HG03064 (cell line): ENCODE measurements at regions not wholly inside any gene's neighbourhood (a gene's known extent, or its start where the extent isn't known, plus 50 kb on each side); places are given as distances from the start of the nearest gene placed in this dataset.

Experiments
- ATAC-seq: cut with Tn5 transposase; IDR thresholded peaks from one replicate; pipeline ENCODE4 v1.9.1; 2021; ENCODE audit warnings: low read depth; ENCODE audit not compliant: unreplicated experiment

DNA sequence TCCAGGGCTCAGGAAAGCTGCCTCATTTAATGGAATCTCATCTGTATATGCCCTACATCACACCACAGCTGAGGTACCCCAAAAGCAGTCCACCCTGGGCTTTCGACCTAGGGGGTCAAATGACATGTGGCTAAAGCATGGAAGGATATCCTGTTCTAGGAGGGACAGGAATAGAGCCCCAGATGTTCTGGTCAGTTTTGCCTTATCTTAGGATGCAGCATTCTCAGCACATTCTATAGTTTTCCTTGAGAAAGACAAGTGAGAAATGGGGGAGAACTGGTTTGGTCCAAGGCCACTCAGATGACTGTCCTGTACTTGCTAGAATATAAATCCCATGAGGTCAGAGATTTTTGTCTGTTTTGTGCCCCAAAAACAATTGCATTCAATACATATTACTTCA lies 688.0 kb upstream of the ZEB2 start:
- no peak for ATAC-seq

DNA sequence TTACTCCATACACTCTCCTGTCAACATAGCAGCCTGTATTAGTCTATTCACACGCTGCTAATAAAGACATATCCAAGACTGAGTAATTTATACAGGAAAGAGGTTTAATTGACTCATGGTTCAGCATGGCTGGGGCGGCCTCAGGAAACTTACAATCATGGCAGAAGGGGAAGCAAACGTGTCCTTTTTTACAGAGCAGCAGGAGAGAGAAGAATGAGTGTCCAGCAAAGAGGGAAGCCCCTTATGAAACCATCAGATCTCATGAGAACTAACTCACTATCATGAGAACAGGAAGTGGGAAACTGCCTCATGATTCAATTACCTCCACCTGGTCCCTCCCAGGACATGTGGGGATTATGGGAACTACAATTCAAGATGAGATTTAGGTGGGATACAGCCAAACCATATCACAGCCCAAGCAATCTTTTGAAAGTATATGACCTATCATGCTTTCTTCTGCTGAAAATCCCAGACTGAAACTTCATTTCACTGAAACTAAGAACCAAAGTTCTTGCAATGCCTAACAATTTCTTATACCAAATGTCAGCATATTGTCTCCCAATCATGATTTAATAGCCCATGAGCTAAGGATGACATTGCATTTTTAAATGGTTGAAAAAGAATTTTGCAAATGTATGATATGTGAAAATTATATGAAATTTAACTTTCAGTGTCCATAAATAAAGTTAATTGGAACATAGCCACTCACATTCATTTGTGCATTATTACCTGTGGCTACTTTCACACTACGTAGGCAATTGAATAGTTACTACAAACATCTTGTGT lies 686.8 kb upstream of the ZEB2 start:
- ATAC-seq = no peak

DNA sequence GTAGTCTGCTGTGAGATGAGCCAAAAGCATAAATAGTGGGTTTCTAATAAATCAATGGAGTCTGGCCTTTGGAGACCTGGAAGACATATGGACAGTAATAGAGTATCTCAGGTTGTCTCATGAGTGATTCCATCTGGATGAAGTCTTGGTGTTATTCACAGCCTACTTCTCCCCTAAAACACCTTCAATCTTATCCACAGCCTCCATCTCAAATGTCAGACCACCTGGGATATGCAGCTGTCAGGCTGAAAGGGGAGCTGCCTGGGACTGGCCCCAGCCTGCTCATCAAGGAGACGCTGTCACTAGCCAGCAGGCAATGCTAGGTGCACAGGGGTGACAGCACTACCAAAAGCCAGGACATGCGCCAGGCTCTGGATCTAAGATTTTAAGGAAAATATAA lies 684.0 kb upstream of the ZEB2 start:
- no peak for ATAC-seq

DNA sequence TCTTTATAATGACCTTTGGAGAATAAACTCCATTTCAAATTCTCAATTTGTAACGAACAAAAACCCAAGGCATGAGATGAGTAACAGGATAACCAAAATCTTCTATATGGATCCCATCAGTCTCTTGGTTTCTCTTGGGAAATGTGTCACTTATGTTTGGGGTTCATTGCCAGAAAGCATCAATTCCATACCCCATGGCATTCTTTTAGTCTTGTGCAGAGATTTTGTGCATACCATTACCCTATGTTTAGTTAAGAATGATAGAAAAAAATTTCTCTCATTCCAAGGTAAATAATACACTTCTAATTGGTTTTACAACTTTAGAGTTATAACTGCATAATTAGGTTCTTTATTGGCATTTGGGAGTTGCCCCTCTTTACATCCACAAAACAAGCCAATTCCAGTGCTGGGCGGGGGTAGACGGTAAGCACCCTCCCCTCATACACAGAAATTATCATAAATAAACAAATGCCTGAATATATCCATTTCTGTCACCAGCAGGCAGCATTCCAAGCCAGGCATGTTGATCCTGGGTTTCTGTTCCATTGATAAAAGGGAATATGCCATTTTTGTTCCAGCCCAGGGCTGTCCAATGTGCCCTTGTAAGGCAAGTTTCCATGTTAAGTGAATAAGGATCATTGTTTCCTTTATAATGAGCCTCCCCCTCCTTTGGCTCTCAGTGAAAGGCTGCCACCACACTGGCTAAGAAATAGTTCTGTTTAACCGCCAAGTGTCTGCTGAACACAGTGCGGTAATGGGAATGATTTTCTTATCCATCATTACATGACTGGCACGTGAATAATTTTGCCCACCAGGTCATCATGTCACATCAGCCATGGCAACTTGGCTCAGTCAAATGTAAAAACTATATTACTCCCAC lies 680.1 kb upstream of the ZEB2 start:
- ATAC-seq = no peak

DNA sequence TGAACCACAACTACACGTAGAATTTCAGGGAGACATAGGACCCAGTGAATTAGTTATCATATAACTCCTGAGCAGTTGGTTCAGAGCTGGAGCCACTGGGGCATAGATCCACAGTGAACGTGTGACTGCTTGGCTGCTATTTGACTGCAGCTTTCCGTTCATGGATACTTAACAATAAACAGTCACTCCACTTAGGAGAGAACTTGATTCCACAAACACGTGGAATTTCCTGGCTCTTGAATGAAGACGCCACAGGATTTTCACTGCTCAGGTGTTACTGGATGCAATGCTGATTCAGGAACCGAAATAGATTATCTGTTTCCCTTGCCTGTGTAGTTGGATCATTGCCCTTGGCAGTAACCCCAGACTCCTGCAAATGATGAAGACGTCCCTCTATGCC lies 679.1 kb upstream of the ZEB2 start:
- ATAC-seq = no peak

DNA sequence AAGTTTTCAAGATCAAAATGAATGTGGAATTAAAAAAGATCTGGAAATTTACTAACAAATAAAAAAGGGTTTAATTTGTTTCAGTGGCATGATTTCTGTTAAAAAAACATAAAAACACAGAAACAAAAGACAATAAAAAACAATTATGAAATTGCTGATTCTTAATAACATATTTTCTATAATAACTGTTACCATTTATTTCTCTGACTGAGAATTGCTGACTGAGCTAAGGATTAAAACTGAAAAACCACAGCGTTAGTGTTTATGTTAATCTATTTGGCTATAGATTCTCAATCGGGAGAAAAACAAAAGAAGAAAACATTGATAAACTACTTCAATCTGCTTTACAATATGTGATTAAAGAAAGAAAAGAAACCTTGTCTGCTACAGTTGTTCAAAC lies 678.6 kb upstream of the ZEB2 start:
- no peak for ATAC-seq

DNA sequence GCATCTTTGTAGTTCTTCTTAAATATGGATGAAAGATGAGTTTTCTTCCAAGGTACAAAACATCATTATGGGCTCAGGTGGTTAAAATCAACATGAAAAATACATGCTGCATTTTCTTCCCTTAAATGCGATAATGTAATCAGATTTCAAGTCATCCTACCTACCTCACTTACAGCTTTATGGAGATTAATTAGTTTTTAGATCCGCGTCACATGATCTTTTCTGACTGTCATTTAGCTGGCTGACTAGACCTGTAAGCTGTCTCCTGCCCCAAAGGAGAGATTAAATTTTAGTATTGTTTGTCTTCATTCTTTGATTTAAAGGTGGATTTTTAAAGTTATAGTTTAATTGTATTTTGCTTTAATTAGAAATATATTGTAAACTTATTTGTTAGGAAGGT lies 678.0 kb upstream of the ZEB2 start:
- no peak for ATAC-seq

DNA sequence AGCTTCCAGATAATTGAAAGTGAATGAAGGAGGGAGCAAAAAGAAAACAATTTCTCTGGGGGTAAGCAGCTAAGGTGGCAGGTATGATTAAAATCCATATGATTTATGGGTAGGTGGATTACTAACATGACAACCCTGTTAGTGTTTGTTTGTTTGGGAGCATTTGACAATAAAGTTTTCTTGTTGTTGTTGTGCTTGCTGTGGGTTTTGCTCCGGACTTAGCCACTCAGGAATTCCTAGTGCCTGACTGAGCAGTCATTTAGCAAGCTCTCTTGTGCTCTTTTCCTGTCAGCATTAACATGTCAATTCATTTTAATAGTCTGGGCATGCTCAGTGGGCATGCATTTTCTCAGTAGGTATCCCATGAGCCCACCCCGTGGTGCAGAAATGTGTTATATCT lies 674.8 kb upstream of the ZEB2 start:
- ATAC-seq = no peak

DNA sequence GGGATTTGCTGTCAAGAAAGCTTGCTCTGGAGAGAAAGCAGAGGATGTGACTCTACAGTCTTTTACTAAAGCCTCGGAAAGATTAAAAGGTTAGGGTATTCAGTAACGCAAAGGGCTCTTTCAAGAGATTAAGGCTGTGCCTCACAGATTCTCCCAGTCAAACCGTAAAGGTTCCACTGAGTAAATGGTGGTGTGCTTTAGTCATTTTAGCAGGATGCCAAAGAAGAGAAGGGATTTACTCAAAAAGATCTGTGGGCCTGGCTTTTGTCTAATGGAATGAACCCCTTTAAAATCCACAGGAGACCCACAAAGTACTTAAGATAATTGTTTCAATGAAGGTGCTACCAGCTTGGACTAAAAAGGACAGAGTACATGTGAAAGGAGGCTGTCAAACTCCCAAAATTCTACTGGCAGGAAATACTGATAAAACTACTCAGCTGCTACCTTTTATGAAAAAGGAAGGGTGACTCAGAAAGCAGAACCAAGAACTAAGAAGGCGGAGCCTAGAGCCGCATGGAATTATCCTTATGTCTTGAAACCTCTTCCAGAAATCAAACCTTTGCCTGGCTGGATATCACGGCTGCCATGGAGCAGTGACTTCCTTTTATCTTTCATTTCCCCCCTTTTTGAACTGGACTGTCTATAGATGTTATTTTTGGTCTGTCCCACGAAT lies 670.2 kb upstream of the ZEB2 start:
- ATAC-seq = no peak

DNA sequence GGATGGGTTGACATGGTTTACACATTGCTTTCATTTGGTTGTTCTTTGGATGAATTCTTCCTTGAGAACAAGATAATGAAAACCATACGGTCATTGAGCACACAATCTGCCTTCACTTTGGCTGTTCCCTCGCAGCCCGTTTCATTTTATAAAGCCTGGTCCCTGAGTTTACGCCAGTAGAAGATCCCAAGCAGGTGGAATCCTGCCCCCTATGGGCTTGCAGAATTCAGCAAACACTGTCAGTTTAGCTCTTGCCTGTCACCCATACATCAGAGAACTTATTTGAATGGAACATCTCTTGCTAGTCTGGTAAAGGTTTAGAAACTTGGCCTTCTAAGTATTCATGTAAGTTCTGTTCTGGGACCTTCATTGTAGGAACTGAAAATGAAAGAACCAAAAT lies 666.4 kb upstream of the ZEB2 start:
- ATAC-seq = no peak

DNA sequence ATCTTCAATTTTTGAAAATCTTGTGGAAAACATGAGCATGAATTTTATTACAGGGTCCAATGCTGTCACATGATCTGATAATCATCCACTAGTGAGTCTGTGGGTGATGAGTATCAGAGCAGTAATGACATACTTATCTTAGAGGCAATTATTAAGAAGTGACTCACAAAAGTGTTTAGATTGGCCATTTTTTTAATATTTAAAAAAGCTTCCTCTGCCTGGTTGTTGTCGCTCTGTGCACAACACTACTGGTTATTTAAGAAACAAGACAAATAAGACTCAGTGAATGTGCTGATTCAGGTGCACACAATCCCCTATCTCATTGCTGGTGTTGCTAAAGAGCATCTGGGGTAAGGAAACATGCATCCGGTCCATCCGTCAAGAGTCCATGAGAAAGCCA lies 665.8 kb upstream of the ZEB2 start:
- ATAC-seq = no peak

DNA sequence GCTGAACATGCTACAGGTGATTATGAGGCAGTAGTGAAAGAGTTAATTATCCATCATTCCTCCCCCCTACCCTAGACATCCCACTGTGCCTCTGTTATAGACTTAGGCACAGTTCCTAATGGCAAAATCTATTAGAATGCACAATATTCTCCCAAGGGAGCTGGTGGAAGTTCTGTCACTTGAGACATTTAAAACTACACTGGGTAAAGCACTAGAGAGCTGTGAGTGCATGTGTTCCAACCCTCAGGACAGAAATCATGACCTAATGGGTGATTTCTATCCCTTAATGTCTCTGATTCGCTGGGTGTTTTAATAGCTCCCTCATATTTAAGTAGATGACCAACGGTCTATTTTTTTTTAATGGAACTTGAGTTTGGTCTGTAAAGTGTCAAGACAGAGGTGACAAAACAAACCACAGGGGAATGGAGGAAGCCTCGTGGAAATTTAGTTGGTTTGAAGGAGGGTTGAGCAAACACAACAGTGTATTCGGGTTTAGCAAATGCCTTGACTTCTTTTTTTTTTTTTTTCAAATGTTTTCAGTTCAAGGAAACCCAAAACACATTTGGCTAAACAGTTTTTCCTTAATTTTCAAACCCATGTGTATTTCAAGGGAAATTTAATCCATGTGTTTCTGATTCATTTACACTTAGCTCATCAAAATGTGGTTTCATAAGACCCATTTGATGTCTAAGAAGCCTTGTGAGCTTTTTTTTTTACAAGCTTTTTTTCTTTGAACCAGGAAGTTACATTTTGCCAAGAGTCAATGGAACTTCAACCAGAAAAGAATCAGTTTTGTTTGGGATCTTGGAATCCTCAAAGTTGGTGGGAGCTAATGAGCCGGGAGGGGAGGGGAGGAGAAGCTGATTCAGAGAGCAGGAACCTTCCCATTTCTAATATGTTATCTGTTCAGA lies 665.1 kb upstream of the ZEB2 start:
- no peak for ATAC-seq

DNA sequence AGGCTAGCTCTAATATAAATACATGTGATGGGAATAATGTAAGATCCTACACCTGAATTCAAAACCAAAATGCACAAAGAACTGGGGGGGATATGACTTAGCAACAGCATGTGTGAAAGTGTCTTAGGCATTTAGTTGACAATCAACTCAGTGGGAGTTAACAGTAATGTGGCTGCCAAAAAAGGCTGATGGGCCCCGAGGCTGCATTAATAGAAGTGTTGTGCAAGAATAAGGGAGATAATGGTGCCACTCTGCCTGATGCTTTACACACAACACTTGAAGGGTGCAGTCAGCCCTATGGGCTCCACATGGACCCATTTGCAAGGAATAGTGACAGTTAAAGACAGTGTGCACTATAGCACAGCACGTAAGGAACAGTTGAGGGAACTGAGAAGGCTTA lies 649.4 kb upstream of the ZEB2 start:
- no peak for ATAC-seq

DNA sequence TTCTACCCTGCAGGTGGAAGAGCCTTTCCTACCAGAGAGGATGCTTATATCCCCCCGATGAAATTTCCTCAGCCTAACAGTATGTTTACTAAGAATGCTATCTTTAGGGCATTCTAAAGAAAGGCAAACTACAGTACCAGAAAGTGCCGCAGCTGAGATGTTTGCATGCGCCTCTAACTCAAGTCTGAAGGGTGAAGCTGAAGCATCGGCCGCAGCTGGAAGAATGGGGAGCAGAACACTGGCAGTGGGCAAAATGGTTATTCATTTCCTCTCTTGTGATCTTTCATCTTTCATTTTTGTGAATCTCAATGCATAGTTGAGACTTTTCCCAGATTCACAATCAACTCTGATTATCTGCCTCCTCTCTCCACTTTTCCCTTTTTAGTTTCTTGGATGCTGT lies 648.2 kb upstream of the ZEB2 start:
- no peak for ATAC-seq

DNA sequence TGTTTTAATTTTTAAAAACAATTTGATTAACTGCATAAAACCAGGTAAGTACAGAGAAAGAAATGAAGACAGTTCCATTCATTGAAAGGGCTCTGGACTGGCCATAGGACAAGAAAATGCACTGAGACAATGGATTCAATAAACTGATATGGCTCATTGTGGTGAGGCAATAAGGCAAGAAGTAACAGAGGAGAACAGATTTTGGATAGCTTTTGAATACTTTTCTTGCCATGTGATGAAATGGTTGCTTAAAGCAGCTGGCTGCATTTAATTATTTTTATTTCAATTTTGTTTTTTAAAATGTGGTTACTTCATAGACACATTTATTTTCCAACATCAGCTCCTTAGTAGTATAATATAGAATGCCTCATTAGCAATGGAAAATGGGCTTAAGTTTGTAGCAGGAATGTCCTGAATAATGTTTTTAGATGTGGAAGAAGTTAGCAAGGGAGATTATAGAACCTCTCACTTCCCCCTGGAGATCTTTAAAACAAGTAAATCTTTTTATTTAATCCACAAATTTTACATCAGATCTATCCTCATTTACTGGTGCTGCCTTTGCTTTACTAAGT lies 646.9 kb upstream of the ZEB2 start:
- no peak for ATAC-seq

DNA sequence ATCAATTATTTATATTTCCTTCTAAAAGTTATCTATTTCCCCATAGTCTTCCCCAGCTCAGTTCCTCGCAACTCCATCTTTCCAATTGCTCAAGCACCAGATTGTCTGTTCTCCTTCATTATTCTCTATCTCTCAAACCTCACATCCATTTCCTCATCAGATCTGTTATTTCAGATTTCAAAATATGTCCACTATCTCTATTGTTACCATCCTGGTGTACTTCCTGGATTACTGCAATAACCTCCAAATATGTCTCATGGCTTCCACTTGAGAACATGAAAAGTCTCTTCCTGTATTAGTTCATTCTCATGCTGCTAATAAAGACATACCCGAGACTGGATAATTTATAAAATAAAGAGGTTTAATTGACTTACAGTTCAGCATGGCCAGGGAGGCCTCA lies 641.7 kb upstream of the ZEB2 start:
- no peak for ATAC-seq

DNA sequence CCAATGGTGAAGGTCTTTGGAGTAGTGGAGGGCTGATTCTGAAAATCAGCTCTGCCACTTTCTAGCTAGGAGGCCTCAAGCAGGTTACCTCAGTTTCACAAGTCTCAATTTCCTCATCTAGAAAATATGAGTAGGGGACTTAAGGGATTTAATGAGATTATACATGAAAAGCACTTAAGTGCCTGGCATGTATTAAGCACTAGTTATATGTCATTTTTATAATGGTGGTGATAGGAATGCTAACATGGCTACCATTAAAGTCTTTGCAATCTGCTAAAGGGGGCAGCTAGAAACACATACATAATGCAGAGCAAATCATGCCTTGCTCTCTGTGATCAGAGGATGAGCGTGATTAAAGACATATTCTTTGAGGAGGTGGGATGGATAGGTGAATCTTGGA lies 640.9 kb upstream of the ZEB2 start:
- ATAC-seq = no peak

DNA sequence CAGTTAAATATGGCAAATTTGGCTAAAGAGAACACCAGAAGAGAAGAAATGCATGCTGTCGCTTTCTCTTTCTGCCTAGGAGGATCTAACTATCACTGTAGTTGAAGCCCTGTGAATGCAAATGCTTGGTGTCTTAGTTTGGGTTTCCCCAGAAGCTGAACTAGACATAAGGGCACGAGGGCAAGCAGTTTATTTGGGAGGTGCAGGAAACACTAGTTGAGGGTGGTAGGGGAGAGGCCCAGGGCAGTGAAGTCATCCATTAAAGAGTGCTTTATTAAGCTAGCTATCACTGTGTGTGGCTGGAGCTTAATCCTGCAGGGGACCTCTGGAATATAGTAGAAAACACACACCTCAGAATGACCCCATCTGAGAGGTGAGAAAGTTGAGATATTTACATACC lies 639.8 kb upstream of the ZEB2 start:
- no peak for ATAC-seq

DNA sequence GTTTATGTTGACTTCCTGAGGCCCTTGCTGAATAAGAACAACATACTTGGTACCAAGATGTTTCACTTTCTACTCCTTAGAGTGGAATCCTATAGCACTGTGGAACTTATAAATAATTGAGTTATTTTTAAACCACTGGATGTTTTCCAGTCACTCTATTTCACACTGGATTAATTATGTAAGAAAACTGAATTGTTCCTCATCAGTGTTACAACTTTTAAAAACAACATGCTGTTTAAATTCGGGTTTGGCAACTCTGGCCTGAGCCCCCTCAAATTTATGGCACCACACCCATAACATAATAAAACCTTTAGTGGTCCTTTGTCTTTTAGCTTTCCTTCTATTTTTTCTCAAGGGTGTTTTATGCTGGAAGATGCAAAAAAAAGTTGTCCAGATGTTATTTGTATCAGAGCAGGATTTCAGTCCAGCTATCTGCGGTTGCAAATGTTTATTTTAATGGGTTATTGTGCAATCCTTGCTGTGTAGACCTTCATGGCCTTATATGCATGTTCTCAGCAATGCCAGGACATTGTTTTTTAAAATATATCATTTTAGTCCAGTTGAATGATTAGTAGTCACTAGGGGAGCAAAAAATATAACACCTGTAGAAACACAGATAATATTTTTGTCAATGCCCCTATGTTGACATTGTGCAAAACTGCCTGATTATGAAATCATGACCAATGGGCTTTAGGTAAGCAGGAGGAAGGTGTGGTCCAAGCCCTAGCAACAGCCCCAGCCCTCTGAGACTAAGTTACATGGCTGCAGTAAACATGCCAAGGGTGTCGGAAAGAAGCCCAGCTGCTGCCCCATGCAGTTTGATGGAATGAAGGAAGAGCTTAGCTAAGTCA lies 638.0 kb upstream of the ZEB2 start:
- no peak for ATAC-seq
